ENCODE measurements at regions not wholly inside any gene's neighbourhood (a gene's known extent, or its start where the extent isn't known, plus 50 kb on each side); places are given as distances from the start of the nearest gene placed in this dataset.

DNA sequence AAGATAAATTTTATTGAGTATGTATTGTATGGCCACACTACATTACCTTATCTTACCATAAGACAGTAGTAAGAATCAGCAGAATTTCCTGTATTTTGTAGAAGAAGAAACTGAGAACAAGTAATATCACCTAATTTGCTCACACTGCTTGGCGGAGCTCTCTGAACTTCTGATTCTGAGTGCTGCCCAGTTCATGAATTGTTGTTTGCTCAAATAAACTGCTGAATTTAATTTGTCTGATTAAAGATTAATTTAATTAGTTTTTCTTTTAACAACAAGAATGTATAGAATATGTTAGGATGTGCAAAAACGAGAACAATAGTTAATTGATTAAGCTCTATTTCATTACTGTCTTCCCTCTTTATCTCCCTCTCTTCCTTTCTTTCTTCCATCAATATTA is 100.1 kb upstream of the ERBB4 start:
- no peaks in the 10 kb centered on the region for H3K36me3 ChIP-seq
- H3K9me3 ChIP-seq: no peaks in the 10 kb centered on the region
- no peaks in the 10 kb centered on the region for H3K27me3 ChIP-seq (replicated peaks; ENCODE audit: insufficient read depth)
- no peak for DNase-seq (ENCODE audit: low spot score)
- no peak overlapping the region for H3K27ac ChIP-seq
- TF ChIP-seq, protein P1, sequence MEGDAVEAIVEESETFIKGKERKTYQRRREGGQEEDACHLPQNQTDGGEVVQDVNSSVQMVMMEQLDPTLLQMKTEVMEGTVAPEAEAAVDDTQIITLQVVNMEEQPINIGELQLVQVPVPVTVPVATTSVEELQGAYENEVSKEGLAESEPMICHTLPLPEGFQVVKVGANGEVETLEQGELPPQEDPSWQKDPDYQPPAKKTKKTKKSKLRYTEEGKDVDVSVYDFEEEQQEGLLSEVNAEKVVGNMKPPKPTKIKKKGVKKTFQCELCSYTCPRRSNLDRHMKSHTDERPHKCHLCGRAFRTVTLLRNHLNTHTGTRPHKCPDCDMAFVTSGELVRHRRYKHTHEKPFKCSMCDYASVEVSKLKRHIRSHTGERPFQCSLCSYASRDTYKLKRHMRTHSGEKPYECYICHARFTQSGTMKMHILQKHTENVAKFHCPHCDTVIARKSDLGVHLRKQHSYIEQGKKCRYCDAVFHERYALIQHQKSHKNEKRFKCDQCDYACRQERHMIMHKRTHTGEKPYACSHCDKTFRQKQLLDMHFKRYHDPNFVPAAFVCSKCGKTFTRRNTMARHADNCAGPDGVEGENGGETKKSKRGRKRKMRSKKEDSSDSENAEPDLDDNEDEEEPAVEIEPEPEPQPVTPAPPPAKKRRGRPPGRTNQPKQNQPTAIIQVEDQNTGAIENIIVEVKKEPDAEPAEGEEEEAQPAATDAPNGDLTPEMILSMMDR (IDR thresholded peaks at IDR 0.05): no peak
- H3K4me1 ChIP-seq (ENCODE audit: control insufficient read depth in 1 of 2, low read depth in 2 of 2): no peaks in the 10 kb centered on the region
- no peak overlapping the region for H3K4me3 ChIP-seq
- ATAC-seq (ENCODE audit: insufficient number of reproducible peaks, low FRiP score, low read depth): no peak

DNA sequence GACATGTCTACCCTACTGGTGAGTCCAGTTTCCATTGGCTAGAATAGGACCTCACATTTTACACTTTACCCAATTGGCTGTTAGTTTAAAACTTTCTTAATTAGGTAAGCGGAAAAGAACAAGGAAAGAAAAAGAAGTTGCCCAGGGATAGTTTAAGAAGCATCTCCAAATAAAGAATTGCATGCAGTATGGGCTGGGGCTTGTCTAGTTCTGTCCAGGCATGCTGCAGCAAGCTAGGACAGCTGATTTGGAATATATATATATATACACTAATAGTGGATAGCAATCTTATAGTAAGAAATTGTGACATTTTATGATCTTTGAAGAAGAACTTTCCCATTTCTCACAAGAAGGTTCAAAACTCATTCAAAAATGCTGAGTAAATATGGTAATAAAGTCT is 90.0 kb upstream of the ERBB4 start:
- no peak overlapping the region for H3K27ac ChIP-seq
- H3K36me3 ChIP-seq: no peaks in the 10 kb centered on the region
- DNase-seq (ENCODE audit: low spot score) (no peak), ATAC-seq (ENCODE audit: insufficient number of reproducible peaks, low FRiP score, low read depth) (no peak)
- H3K9me3 ChIP-seq: no peaks in the 10 kb centered on the region
- H3K4me3 ChIP-seq: no peak overlapping the region
- H3K4me1 ChIP-seq (ENCODE audit: control insufficient read depth in 1 of 2, low read depth in 2 of 2): no peaks in the 10 kb centered on the region
- TF ChIP-seq, protein P1 (IDR thresholded peaks at IDR 0.05): no peak
- H3K27me3 ChIP-seq (replicated peaks; ENCODE audit: insufficient read depth): no peaks in the 10 kb centered on the region

DNA sequence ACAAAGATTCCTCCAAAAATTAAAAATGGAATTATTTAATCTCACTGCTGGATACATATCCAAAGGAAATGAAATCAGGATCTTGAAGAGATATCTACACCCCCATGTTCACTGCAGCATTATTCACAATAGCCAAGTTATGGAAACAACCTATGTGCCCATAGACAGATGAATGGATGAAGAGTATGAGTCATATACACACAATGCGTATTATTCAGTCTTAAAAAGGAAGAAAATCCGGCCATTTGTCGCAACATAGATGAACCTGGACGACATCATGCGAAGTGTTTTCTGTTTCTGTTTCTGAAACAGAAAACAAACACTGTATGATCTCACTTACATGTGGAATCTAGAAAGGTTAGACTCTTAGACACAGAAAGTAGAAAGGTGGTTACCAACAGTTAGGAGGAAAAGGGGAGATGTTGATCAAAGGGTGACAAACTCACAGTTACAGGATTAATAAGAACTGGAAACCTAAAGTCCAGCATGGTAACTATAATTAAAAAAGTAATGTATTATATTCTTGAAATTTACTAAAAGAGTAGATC is 87.8 kb upstream of the ERBB4 start:
- no peak overlapping the region for H3K4me3 ChIP-seq
- TF ChIP-seq, protein P1 (IDR thresholded peaks at IDR 0.05): no peak
- DNase-seq (ENCODE audit: low spot score) (no peak), ATAC-seq (ENCODE audit: insufficient number of reproducible peaks, low FRiP score, low read depth) (no peak)
- no peaks in the 10 kb centered on the region for H3K4me1 ChIP-seq (ENCODE audit: control insufficient read depth in 1 of 2, low read depth in 2 of 2)
- H3K27me3 ChIP-seq (replicated peaks; ENCODE audit: insufficient read depth): no peaks in the 10 kb centered on the region
- no peak overlapping the region for H3K27ac ChIP-seq
- H3K36me3 ChIP-seq: no peaks in the 10 kb centered on the region
- H3K9me3 ChIP-seq: no peaks in the 10 kb centered on the region

DNA sequence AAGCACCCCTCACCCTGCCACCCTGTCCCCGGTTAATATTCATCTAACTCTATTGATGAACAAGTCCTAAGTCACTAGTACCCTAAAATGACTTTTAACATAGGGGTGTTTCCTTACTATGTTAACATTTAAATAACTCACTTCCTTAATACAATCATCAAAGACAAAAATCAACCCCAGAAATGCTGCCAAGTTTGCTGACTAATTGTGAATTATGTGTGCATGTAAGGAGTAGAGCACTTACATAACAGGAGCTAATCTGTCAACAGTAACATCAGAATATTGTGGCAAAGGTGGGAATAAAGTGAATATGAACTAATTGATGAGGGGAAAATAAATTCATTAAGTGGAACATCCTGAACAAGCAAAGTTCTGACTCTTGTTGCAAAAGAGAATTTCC is 81.4 kb upstream of the ERBB4 start:
- Histone ChIP-seq H3K4me1 (ENCODE audit: control insufficient read depth in 1 of 2, low read depth in 2 of 2) (no peaks in the 10 kb centered on the region), H3K4me3 (no peak overlapping the region), H3K9me3 (no peaks in the 10 kb centered on the region), H3K27me3 (replicated peaks; ENCODE audit: insufficient read depth) (no peaks in the 10 kb centered on the region), H3K27ac (no peak overlapping the region), H3K36me3 (no peaks in the 10 kb centered on the region)
- DNase-seq (ENCODE audit: low spot score): no peak
- no peak for ATAC-seq (ENCODE audit: insufficient number of reproducible peaks, low FRiP score, low read depth)
- TF ChIP-seq, protein P1 (IDR thresholded peaks at IDR 0.05): no peak

DNA sequence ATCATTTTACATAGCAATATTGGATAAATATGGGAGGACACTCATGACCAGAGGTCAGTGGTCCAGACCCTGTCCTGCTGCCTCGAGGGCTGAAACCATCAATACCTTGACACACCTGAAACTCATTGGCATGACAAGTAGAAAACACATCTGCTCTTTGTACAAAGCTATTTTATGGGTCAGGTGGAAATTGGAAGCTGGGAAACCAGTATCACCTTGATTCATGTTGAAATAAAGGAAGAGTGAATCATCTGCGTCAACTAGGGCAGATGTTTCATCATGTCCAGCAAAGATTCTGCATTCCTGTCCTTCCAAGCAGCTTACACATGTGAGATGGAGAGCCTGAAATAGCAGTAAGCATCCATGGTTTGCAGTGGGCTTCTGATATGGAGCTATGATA is 80.0 kb upstream of the ERBB4 start:
- no peaks in the 10 kb centered on the region for H3K27me3 ChIP-seq (replicated peaks; ENCODE audit: insufficient read depth)
- TF ChIP-seq, protein P1 (IDR thresholded peaks at IDR 0.05): no peak
- H3K4me3 ChIP-seq: no peak overlapping the region
- DNase-seq (ENCODE audit: low spot score) (no peak), ATAC-seq (ENCODE audit: insufficient number of reproducible peaks, low FRiP score, low read depth) (no peak)
- no peaks in the 10 kb centered on the region for H3K4me1 ChIP-seq (ENCODE audit: control insufficient read depth in 1 of 2, low read depth in 2 of 2)
- no peak overlapping the region for H3K27ac ChIP-seq
- H3K9me3 ChIP-seq: no peaks in the 10 kb centered on the region
- H3K36me3 ChIP-seq: no peaks in the 10 kb centered on the region
